ENCODE measurements at regions not wholly inside any gene's neighbourhood (a gene's known extent, or its start where the extent isn't known, plus 50 kb on each side); places are given as distances from the start of the nearest gene placed in this dataset.
"Not testable (repeated sequence)": the region's sequence is repeated elsewhere in the genome, so short reads cannot be mapped to it uniquely, and the experiment has no call there.

DNA sequence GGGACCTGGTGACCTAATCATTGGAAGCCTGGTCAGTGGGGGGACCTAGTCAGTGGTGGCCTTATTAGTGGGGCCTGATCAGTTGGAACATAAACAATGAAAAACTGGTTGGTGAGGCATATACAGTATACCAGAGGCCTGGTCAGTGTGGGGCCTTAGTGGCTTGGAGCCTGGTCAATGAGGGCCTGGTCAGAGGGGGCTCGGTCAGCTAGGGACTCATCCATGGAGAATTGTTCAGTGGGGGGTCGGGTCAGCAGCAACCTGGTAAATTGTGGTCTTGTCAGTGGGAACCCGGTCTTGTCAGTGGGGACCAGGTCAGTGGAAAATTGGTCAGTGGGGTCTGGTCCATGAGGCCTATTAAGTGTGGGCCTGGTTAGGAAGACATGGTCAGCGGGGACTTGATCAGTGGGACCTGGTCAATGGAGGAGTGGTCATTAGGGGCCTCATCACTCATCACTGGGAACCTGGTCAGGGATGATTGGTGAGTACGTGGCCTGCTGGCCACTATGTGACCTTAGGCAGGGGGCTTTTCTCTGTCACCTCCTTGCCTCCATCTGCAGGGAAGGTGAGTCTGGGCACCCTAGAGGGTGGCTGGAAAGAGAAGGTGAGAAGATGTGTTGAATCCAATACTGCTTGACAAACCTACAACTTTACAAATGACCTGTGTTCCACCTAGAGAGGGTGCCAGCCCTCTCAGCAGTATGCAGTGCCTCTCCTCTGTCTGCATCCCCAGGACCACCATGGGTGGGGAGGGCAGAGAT is 573.0 kb downstream of the CWH43 start:
- FAIRE-seq; DNase-seq (ENCODE audit: low read depth in 1 of 2, low spot score in 2 of 2); POLR2A ChIA-PET (ENCODE audit: partially characterized antibody): not testable (repeated sequence)

More for the DNA sequence above, 573.0 kb downstream of the CWH43 start:
- H3K18ac ChIP-seq (ENCODE audit: extremely low read depth, low read length); H4K5ac ChIP-seq (ENCODE audit: insufficient read length, low read depth, low read length); H3K36me3 ChIP-seq (ENCODE audit: control insufficient read depth in 2 of 4, insufficient read depth in 4 of 4, low read length in 3 of 4); H3K4me1 ChIP-seq (replicated peaks in 1 of 4; ENCODE audit: control insufficient read depth in 3 of 4, insufficient read depth in 4 of 4, low read length in 3 of 4); CTCF ChIA-PET (ENCODE audit: partially characterized antibody); H2BK120ac ChIP-seq (replicated peaks; ENCODE audit: low read depth, low read length); H3K4ac ChIP-seq (replicated peaks; ENCODE audit: insufficient read length, low read depth, low read length); H3K27me3 ChIP-seq (replicated peaks in 1 of 4; ENCODE audit: control insufficient read depth in 3 of 4, extremely low read depth in 1 of 4, insufficient read depth in 3 of 4, low read length in 3 of 4); H3K4me2 ChIP-seq (ENCODE audit: insufficient read depth in 1 of 2, low read depth in 2 of 2, low read length in 2 of 2); H2BK15ac ChIP-seq (ENCODE audit: low read length); H2BK12ac ChIP-seq (ENCODE audit: low read depth, low read length); H4K8ac ChIP-seq (ENCODE audit: extremely low read depth, insufficient read depth, low read length); H2AFZ ChIP-seq (ENCODE audit: low read length); H2BK5ac ChIP-seq (ENCODE audit: low read depth, low read length); H4K20me1 ChIP-seq (replicated peaks in 1 of 2; ENCODE audit: control insufficient read depth in 1 of 2, insufficient read depth in 2 of 2, low read length in 2 of 2); H3K9ac ChIP-seq (replicated peaks in 1 of 4; ENCODE audit: extremely low read depth in 1 of 4, low read depth in 3 of 4, low read length in 3 of 4); H2AK5ac ChIP-seq (ENCODE audit: low read depth, low read length); H3K79me1 ChIP-seq (ENCODE audit: low read depth, low read length); H3K23me2 ChIP-seq (ENCODE audit: low read depth, low read length); H2BK20ac ChIP-seq (ENCODE audit: low read length); H3K4me3 ChIP-seq (ENCODE audit: extremely low read depth in 1 of 4, insufficient read depth in 2 of 4, low read depth in 3 of 4, low read length in 4 of 4); H4K91ac ChIP-seq (replicated peaks; ENCODE audit: insufficient read length, low read length); H3K14ac ChIP-seq (ENCODE audit: insufficient read length); H3K23ac ChIP-seq (ENCODE audit: insufficient read length); H3K56ac ChIP-seq (replicated peaks; ENCODE audit: insufficient read length, low read depth, low read length); H3K27ac ChIP-seq (ENCODE audit: low read depth, low read length); H3K79me2 ChIP-seq (ENCODE audit: control insufficient read depth in 1 of 2, insufficient read depth in 2 of 2, low read length in 2 of 2): not testable (repeated sequence)
- peaks cover 20 to 35% of the 10 kb centered on the region in 2 experiments for H3K9me3 ChIP-seq (ENCODE audit: insufficient read depth in 2 of 2, low read depth in 1 of 2, low read length in 1 of 2)
- WGBS, 2 experiments (ENCODE audit: extremely low coverage in 1 of 2, insufficient coverage in 1 of 2, insufficient read length in 1 of 2, insufficient replicate concordance in 2 of 2, low coverage in 1 of 2, low lambda C conversion rate in 2 of 2, missing lambda C conversion rate in 1 of 2), result 49% methylated on average over 3 of the region's 5 CpGs; no CpG with 5 or more reads in 1 of the 2 experiments

Data from H1 (cell line).